NCI-H2081 (cell line): ENCODE measurements at regions not wholly inside any gene's neighbourhood (a gene's known extent, or its start where the extent isn't known, plus 50 kb on each side); places are given as distances from the start of the nearest gene placed in this dataset.
"Not testable (repeated sequence)": the region's sequence is repeated elsewhere in the genome, so short reads cannot be mapped to it uniquely, and the experiment has no call there.

Experiments
- DNase-seq, 2 experiments: peaks; one replicate each; lab custom pipeline; 2025; lab: John Stamatoyannopoulos, UW

DNA sequence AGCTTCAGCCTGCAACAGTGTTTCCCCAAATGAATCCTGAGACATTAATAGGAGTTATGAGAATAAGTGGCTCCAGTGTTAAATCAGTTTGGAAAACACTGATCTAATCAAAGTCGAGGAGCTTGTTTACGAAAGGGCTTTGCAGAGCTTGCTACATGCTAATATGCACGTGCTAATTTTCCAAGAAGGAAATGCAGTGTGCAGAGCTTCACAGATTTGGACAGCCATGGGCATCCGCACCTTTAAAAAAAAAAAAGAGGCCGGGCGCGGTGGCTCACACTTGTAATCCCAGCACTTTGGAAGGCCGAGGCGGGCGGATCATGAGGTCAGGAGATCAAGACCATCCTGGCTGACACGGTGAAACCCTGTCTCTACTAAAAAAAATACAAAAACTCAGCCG is 79.7 kb upstream of the LMO2 start:
- not testable (repeated sequence) for DNase-seq

DNA sequence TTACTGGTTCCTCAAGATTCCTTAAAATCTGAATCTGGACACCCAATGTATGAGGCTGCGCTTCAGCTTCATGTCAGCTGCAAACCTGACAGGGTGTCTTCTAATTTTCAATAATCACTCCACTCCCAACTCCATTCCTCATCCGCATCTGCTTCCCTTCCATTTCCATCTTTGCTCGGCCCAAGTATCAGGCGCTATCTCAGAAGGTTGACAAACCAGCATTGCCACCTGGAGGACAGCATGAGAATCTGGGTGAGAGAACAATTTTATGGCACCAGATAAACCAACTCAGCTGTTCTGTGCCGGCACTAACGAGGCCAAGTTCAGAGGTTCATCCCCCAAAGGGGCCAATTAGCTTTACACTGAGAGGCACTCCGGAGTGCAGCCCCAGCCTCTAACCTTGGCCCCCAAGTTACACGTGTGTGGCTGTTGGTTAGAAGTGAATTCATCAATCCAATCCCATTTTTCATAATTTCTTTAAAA is 79.1 kb upstream of the LMO2 start:
- peak; percentile 53 to 60 for DNase-seq

DNA sequence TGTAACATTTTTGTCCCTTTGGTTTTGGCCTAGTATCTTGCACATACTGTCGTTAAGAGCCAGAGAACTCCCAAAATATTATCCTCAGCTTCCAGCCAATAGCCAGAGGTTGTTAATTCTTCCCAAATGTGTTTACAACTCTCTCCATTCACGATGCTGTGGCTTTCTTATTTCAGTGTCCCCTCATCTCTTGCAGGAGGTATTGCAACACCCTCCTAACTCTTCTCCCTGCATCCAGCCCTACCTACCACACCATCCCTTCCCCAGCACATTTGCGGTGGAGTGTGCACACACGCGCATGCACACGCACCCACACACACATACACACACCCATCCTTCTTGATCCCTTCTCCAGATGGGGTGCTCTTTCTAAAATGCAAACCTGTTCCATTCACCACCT is 75.6 kb upstream of the LMO2 start:
- DNase-seq, result no peak

- peak in 1 of 2 experiments; percentile 49 for DNase-seq
Observed at GRCh38 chr11:33965032-33965431, 73.2 kb upstream of the LMO2 start.

DNA sequence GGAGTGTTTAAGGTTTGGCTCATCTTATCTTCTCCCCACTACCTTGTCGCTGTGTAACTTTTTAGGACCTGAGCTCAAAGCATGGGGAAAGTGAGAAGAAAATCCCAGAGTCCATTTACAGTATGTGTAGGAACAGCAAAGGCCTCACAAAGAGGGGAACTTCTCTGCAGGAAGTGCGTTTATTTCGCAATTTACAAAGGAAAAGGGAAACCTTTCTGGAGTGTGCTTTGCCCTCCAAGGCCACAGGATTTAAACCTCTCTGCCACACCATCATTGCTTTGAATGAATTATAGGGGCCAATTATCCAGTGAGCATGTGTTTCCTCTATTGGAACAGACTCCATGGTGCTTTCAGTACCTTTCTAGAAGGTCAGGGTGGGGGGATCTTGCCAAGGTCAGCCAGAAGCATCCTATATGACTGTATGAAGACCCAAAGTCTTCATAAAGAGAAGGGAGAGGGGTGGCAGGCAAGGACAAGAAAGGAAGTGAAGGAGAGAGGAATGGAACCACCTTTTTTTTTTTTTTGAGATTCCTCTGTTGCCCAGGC is 68.1 kb upstream of the LMO2 start:
- DNase-seq, result no peak

GRCh38 chr11:33957304-33957917 is 65.5 kb upstream of the LMO2 start:
- no peak for DNase-seq

- DNase-seq, result no peak
Observed at GRCh38 chr11:33956611-33957010, 64.7 kb upstream of the LMO2 start.

- DNase-seq, result no peak
Observed at GRCh38 chr11:33953289-33953688, 61.4 kb upstream of the LMO2 start.

- DNase-seq, result no peak
Observed at GRCh38 chr11:33952805-33953204, 60.9 kb upstream of the LMO2 start.

DNA sequence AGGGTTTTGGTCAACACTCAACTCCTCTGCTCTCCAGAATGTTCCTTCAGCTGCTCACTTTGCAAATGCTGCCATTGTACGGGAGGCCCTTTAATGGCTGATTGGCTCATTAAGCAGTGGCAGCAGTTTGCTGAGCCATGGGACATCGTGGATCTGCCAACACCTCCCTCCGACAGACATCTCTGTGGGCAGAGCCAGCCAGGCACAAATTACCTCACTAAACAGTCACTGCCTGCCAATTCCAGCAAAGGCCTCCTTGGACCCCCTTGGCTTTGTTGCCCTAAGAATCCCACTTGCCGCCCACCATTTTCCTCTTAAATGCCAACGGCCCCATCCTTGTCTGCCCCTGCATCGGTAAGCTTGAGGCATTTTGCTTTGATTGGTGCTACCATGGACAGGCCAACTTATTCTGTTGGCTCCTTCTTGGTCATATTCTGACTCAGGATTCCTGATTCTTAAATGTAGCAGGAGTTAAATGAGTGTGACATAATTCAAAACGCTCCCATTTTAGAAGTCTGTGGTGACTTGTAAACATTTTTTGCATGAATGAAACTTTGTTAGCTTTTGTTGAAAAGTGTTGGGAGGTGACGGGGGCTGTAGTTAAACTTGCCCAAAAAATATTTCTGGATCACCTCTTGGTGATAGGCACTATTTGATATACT is 57.5 kb upstream of the LMO2 start:
- peak; percentile 70 to 92 for DNase-seq

DNA sequence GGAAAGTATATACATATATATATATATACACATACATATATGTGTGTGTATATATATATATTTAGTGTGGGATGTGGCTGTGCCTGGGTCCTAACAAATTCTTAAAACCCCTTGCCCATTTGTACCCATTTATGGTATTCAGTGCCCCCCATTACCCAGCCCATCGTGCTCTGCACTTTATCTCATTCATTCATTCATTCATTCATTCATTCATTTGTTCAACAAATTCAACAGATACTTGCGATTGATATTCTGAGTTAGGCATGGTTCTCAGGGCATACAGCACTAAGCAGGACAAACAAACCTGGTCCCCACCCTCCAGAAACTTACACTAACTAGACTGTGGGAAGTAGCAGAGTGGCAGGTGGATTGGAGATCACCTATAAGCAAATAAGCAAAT is 56.6 kb upstream of the LMO2 start:
- no peak for DNase-seq

- DNase-seq, result not testable (repeated sequence)
Observed at GRCh38 chr11:33947918-33948317, 56.0 kb upstream of the LMO2 start.

- no peak for DNase-seq
Observed at GRCh38 chr11:33946930-33947329, 55.1 kb upstream of the LMO2 start.

GRCh38 chr11:33945481-33946268 is 53.8 kb upstream of the LMO2 start:
- DNase-seq, result no peak

DNA sequence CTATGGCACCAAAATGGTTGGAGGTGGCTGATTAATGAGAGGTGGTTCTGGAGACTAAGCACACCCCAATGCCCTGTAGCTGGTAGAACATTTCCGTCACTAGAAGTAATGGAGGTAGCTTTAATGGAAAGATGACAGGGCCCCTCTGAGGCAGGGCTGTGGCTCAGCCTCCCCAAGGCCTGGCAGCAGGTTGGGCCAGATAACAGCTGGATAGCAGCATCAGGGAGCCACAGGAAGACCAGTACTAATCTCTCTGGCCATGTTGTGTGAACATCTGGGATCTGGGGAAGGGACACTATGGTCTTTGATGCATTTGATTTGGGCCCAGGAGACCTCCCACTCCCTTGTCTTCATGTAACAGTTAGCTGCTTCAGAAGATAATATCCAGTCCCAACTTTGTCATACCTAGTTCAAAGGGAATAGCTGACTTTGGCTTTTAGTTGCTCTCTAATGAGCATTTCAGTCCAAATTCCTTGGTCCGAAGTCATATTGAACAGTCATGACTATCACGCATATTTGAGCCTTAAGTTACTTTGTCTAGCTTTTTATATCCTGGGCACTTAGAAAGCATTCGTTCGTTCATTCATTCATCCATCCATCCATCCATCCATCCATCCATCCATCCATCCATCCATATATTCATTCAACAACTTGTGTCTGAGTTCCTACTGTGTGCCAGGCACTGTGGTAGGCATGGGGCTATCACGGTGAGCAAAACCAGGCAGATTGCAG is 53.0 kb upstream of the LMO2 start:
- no peak for DNase-seq

DNA sequence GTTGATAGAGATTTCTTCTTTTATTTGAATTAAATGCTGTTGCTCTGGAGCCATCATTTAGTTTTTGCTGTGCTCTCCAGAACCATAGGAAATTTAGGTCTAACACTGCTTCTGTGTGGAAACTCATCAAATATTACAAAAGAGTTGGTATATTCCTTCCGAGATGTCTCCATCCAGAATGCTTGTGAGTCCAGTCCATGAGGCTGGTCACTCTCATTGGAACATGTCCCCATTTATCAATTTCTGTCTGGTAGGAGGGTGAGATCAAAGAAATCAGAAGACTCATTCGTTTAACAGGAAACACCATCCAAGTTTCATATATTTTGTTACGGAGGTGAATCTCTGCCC is 52.4 kb upstream of the LMO2 start:
- DNase-seq, result no peak

GRCh38 chr11:33942954-33943353 is 51.1 kb upstream of the LMO2 start:
- no peak for DNase-seq

DNA sequence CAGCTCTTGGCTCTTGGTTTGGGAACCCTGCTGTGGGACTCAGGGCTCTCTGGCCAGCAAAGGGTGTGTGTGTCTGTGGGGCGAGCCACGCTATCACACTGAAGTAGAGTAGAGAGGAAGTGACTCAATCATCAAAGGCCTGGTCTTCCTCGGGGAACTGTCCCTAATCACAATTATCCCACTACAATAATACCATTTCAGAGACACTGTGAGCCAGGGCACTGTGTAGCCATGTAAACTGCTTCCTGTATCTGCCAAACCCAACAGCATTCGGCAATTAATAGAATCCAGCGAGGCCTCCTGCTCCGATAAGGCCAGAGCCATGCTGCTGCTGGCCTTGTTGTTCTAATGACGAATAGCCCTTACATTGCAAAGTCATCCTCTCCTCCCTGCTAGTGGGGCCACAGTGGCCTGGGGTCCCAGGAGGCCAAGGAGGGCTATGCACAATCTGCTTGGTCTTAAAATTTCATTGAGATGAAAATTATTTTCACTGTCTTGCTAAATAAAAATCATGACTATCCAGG is 49.8 kb upstream of the LMO2 start:
- DNase-seq, result no peak
